ENCODE measurements at regions not wholly inside any gene's neighbourhood (a gene's known extent, or its start where the extent isn't known, plus 50 kb on each side); places are given as distances from the start of the nearest gene placed in this dataset.

DNA sequence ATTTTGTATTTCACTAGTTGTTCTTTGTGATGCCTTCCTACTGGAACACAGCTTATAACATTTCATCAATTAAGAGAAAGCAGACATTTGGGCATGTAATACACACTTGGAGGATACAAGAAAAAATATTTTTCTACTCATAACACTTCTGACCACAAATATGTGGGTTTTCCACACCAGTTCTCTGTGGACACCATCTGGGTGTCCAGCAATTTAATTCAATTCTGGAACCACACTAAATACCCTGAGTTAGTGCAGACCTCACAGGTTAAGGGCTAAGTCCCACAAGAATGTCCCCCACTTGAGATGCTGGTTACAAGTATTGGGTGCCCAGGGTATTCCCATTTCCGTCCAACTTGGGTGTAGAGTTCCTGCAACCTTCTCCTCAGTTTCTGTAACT is 91.1 kb upstream of the SKOR2 start:
- no peak for TF ChIP-seq POLR2A (IDR thresholded peaks at IDR 0.05)
- TF ChIP-seq, protein P1, sequence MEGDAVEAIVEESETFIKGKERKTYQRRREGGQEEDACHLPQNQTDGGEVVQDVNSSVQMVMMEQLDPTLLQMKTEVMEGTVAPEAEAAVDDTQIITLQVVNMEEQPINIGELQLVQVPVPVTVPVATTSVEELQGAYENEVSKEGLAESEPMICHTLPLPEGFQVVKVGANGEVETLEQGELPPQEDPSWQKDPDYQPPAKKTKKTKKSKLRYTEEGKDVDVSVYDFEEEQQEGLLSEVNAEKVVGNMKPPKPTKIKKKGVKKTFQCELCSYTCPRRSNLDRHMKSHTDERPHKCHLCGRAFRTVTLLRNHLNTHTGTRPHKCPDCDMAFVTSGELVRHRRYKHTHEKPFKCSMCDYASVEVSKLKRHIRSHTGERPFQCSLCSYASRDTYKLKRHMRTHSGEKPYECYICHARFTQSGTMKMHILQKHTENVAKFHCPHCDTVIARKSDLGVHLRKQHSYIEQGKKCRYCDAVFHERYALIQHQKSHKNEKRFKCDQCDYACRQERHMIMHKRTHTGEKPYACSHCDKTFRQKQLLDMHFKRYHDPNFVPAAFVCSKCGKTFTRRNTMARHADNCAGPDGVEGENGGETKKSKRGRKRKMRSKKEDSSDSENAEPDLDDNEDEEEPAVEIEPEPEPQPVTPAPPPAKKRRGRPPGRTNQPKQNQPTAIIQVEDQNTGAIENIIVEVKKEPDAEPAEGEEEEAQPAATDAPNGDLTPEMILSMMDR (IDR thresholded peaks at IDR 0.05 in 4 of 5, conservative IDR thresholded peaks at IDR 0.05 in 1 of 5), result no peak
- Histone ChIP-seq H3K27me3 (no peaks in the 10 kb centered on the region), H3K4me3 (no peak overlapping the region), H3K4me1 (no peaks in the 10 kb centered on the region), H3K36me3 (no peaks in the 10 kb centered on the region), H3K27ac (no peak overlapping the region), H3K9me3 (no peaks in the 10 kb centered on the region)
- DNase-seq (no peak), ATAC-seq (no peak)
- intact Hi-C loops (cut with DNase I; ENCODE audit: low total_unique reads), result no loop called here
- in situ Hi-C loops (cut with MboI; ENCODE audit: low sequenced_read_pairs in 4 of 4), result no loop called here

GRCh38 chr18:47341678-47342077 is 90.2 kb upstream of the SKOR2 start:
- Histone ChIP-seq H3K4me3 (no peak overlapping the region), H3K27me3 (no peaks in the 10 kb centered on the region), H3K36me3 (no peaks in the 10 kb centered on the region), H3K27ac (no peak overlapping the region), H3K4me1 (no peaks in the 10 kb centered on the region), H3K9me3 (no peaks in the 10 kb centered on the region)
- intact Hi-C loops (cut with DNase I; ENCODE audit: low total_unique reads), result no loop called here
- ATAC-seq (no peak), DNase-seq (no peak)
- in situ Hi-C loops (cut with MboI; ENCODE audit: low sequenced_read_pairs in 4 of 4), result no loop called here
- TF ChIP-seq, protein P1 (IDR thresholded peaks at IDR 0.05 in 4 of 5, conservative IDR thresholded peaks at IDR 0.05 in 1 of 5), result no peak
- TF ChIP-seq POLR2A (IDR thresholded peaks at IDR 0.05), result no peak

DNA sequence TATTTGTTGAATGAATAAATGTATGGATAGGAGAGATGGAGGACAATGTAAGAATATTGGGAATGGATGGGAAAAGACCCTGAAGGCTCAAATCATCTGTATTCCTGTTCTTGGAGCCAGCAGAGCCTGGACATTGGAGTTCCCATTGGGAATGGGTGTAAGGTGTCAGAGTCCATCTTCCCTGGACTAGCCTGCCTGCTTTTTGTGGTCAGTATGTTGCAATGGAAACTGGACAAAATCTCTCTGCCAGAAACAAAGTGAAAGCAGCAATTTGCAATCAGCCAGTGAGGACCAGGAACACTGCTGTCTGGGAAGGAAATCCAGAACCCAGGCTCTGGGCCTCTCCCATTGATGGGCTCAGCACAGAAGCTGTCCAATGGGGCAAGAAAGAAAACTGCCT is 83.5 kb upstream of the SKOR2 start:
- Histone ChIP-seq H3K36me3 (no peaks in the 10 kb centered on the region), H3K9me3 (no peaks in the 10 kb centered on the region), H3K4me1 (no peaks in the 10 kb centered on the region), H3K27me3 (peaks cover 0 to 2% (median 0%) of the 10 kb centered on the region in 3 donors), H3K4me3 (no peak overlapping the region), H3K27ac (no peak overlapping the region)
- ATAC-seq (no peak), DNase-seq (no peak)
- TF ChIP-seq POLR2A (IDR thresholded peaks at IDR 0.05), result no peak
- TF ChIP-seq, protein P1 (IDR thresholded peaks at IDR 0.05 in 4 of 5, conservative IDR thresholded peaks at IDR 0.05 in 1 of 5), result no peak
- in situ Hi-C loops (cut with MboI; ENCODE audit: low sequenced_read_pairs in 4 of 4), result no loop called here
- intact Hi-C loops (cut with DNase I; ENCODE audit: low total_unique reads), result no loop called here

- no peaks in the 10 kb centered on the region for H3K9me3 ChIP-seq
- ATAC-seq (no peak), DNase-seq (no peak)
- in situ Hi-C loops (cut with MboI; ENCODE audit: low sequenced_read_pairs in 4 of 4) (no loop called here), intact Hi-C loops (cut with DNase I; ENCODE audit: low total_unique reads) (no loop called here)
- H3K4me3 ChIP-seq, result no peak overlapping the region
- TF ChIP-seq POLR2A (IDR thresholded peaks at IDR 0.05), result no peak
- TF ChIP-seq, protein P1 (IDR thresholded peaks at IDR 0.05 in 4 of 5, conservative IDR thresholded peaks at IDR 0.05 in 1 of 5), result no peak
- H3K4me1 ChIP-seq, result no peaks in the 10 kb centered on the region
- peaks cover 0 to 2% (median 0%) of the 10 kb centered on the region in 3 donors for H3K27me3 ChIP-seq
- no peaks in the 10 kb centered on the region for H3K36me3 ChIP-seq
- H3K27ac ChIP-seq, result no peak overlapping the region
Measured at GRCh38 chr18:47333926-47334635, 82.6 kb upstream of the SKOR2 start.

- TF ChIP-seq, protein P1 (IDR thresholded peaks at IDR 0.05 in 4 of 5, conservative IDR thresholded peaks at IDR 0.05 in 1 of 5), result no peak
- TF ChIP-seq POLR2A (IDR thresholded peaks at IDR 0.05), result no peak
- intact Hi-C loops (cut with DNase I; ENCODE audit: low total_unique reads), result no loop called here
- H3K27me3 ChIP-seq, result peaks cover 0 to 2% (median 0%) of the 10 kb centered on the region in 3 donors
Measured at GRCh38 chr18:47331641-47332040, 80.2 kb upstream of the SKOR2 start.

More at GRCh38 chr18:47331641-47332040, 80.2 kb upstream of the SKOR2 start:
- in situ Hi-C loops (cut with MboI; ENCODE audit: low sequenced_read_pairs in 4 of 4), result no loop called here
- Histone ChIP-seq H3K4me3 (no peak overlapping the region), H3K36me3 (no peaks in the 10 kb centered on the region), H3K27ac (no peak overlapping the region), H3K4me1 (no peaks in the 10 kb centered on the region), H3K9me3 (no peaks in the 10 kb centered on the region)
- no peak for DNase-seq
- no peak for ATAC-seq

Measured in gastrocnemius medialis (tissue), 4 donors.